ENCODE measurements at regions not wholly inside any gene's neighbourhood (a gene's known extent, or its start where the extent isn't known, plus 50 kb on each side); places are given as distances from the start of the nearest gene placed in this dataset.
"Not testable (repeated sequence)": the region's sequence is repeated elsewhere in the genome, so short reads cannot be mapped to it uniquely, and the experiment has no call there.

- no peak for TF ChIP-seq CTCF (conservative IDR thresholded peaks at IDR 0.05; ENCODE audit: low read depth, low read length)
- no peak for DNase-seq (ENCODE audit: low read depth)
- H3K4me3 ChIP-seq (ENCODE audit: low read depth, low read length), result no peak overlapping the region
These were observed 147.4 kb downstream of the BLID start for GRCh38 chr11:121968638-121969037.

GRCh38 chr11:121967131-121967704 is 148.8 kb downstream of the BLID start:
- no peak overlapping the region for H3K4me3 ChIP-seq (ENCODE audit: low read depth, low read length)
- no peak for TF ChIP-seq CTCF (conservative IDR thresholded peaks at IDR 0.05; ENCODE audit: low read depth, low read length)
- no peak for DNase-seq (ENCODE audit: low read depth)

- no peak overlapping the region for H3K4me3 ChIP-seq (ENCODE audit: low read depth, low read length)
- DNase-seq (ENCODE audit: low read depth), result no peak
- no peak for TF ChIP-seq CTCF (conservative IDR thresholded peaks at IDR 0.05; ENCODE audit: low read depth, low read length)
These were observed 150.7 kb downstream of the BLID start for GRCh38 chr11:121965330-121965729.

- DNase-seq (ENCODE audit: low read depth), result no peak
- H3K4me3 ChIP-seq (ENCODE audit: low read depth, low read length), result no peak overlapping the region
- TF ChIP-seq CTCF (conservative IDR thresholded peaks at IDR 0.05; ENCODE audit: low read depth, low read length), result no peak
These were observed 151.4 kb downstream of the BLID start for GRCh38 chr11:121964591-121964990.

- not testable (repeated sequence) for DNase-seq (ENCODE audit: low read depth); H3K4me3 ChIP-seq (ENCODE audit: low read depth, low read length)
These were observed 152.2 kb downstream of the BLID start for GRCh38 chr11:121963846-121964245.

GRCh38 chr11:121961321-121961801 is 154.7 kb downstream of the BLID start:
- DNase-seq (ENCODE audit: low read depth), result no peak
- TF ChIP-seq CTCF (conservative IDR thresholded peaks at IDR 0.05; ENCODE audit: low read depth, low read length), result no peak
- no peak overlapping the region for H3K4me3 ChIP-seq (ENCODE audit: low read depth, low read length)

- DNase-seq (ENCODE audit: low read depth), result no peak
- no peak for TF ChIP-seq CTCF (conservative IDR thresholded peaks at IDR 0.05; ENCODE audit: low read depth, low read length)
- H3K4me3 ChIP-seq (ENCODE audit: low read depth, low read length), result no peak overlapping the region
These were observed 157.1 kb downstream of the BLID start for GRCh38 chr11:121958971-121959325.

Measured in epithelial cell of proximal tubule (primary cell).